Smooth muscle cell (in vitro differentiated cells): ENCODE measurements at regions not wholly inside any gene's neighbourhood (a gene's known extent, or its start where the extent isn't known, plus 50 kb on each side); places are given as distances from the start of the nearest gene placed in this dataset.
"Not testable (repeated sequence)": the region's sequence is repeated elsewhere in the genome, so short reads cannot be mapped to it uniquely, and the experiment has no call there.

Experiments used
- DNase-seq: peaks from one replicate; lab custom pipeline; 2025; ENCODE audit not compliant: unreplicated experiment; lab: John Stamatoyannopoulos, UW
- H2AFZ ChIP-seq: fragments of 200-600 bp; sonication (generic); 2 replicates; pipeline ENCODE4 v1.6.0; 2016; ENCODE audit warnings: antibody characterized with exemption, low read depth, mild to moderate bottlenecking
- H3F3A ChIP-seq: fragments of 200-600 bp; sonication (generic); 2 replicates; pipeline ENCODE4 v1.6.0; 2017; ENCODE audit warnings: antibody characterized with exemption, low read depth
- H3K27ac ChIP-seq: fragments of 200-600 bp; sonication (generic); 2 replicates; pipeline ENCODE4 v1.5.1; 2016; ENCODE audit warnings: low read depth, mild to moderate bottlenecking
- H3K27me3 ChIP-seq: fragments of 200-600 bp; sonication (generic); 2 replicates; pipeline ENCODE4 v1.6.1; 2016; ENCODE audit warnings: low read depth, mild to moderate bottlenecking
- H3K36me3 ChIP-seq: fragments of 200-600 bp; sonication (generic); 2 replicates; pipeline ENCODE4 v1.5.1; 2016; ENCODE audit warnings: low read depth
- H3K4me1 ChIP-seq: fragments of 200-600 bp; sonication (generic); 2 replicates; pipeline ENCODE4 v1.5.1; 2016; ENCODE audit warnings: low read depth
- H3K4me2 ChIP-seq: fragments of 200-600 bp; sonication (generic); 2 replicates; pipeline ENCODE4 v1.6.0; 2016; ENCODE audit warnings: mild to moderate bottlenecking
- H3K4me3 ChIP-seq: fragments of 200-600 bp; sonication (generic); 2 replicates; pipeline ENCODE4 v1.5.1; 2016; ENCODE audit warnings: mild to moderate bottlenecking
- H3K79me2 ChIP-seq: fragments of 200-600 bp; sonication (generic); 2 replicates; pipeline ENCODE4 v1.6.0; 2016; ENCODE audit warnings: low read depth, mild to moderate bottlenecking
- H3K9ac ChIP-seq: fragments of 200-600 bp; sonication (generic); 2 replicates; pipeline ENCODE4 v1.6.0; 2016; ENCODE audit warnings: low read depth
- H3K9me3 ChIP-seq: fragments of 200-600 bp; sonication (generic); replicated peaks from 2 replicates; pipeline ENCODE4 v1.5.1; 2016; ENCODE audit warnings: low read depth
- H4K20me1 ChIP-seq: fragments of 200-600 bp; sonication (generic); 2 replicates; pipeline ENCODE4 v1.6.0; 2016; ENCODE audit warnings: low read depth
- CTCF ChIP-seq: fragments of 200-600 bp; sonication (generic); IDR thresholded peaks from 2 replicates; pipeline ENCODE4 v1.5.1; 2017; ENCODE audit warnings: borderline replicate concordance, mild to moderate bottlenecking, antibody characterized with exemption; ENCODE audit not compliant: insufficient read depth, poor library complexity, severe bottlenecking
- WGBS: methylation state at CpG from one replicate; pipeline ENCODE4 v1.1.7; 2016; ENCODE audit warnings: low lambda C conversion rate; 5-methylcytosine and 5-hydroxymethylcytosine counted together

GRCh38 chr16:47816511-47816910, 339.3 kb downstream of the ABCC12 start:
- DNase-seq, result no peak
- no peak overlapping the region for H3K27ac ChIP-seq
- no peak for TF ChIP-seq CTCF
- H3K36me3 ChIP-seq, result no peaks in the 10 kb centered on the region
- no peak overlapping the region for H2AFZ ChIP-seq
- H3K4me3 ChIP-seq, result no peak overlapping the region
- no peaks in the 10 kb centered on the region for H3K79me2 ChIP-seq
- H3F3A ChIP-seq, result no peaks in the 10 kb centered on the region
- no peak overlapping the region for H3K9ac ChIP-seq
- no peak overlapping the region for H3K4me2 ChIP-seq
- H3K4me1 ChIP-seq, result no peaks in the 10 kb centered on the region
- no peaks in the 10 kb centered on the region for H3K27me3 ChIP-seq
- no peaks in the 10 kb centered on the region for H4K20me1 ChIP-seq
- H3K9me3 ChIP-seq, result no peaks in the 10 kb centered on the region

- Histone ChIP-seq H3K9ac (no peak overlapping the region), H3K9me3 (no peaks in the 10 kb centered on the region), H3K4me1 (no peaks in the 10 kb centered on the region), H3K27ac (no peak overlapping the region), H3K36me3 (no peaks in the 10 kb centered on the region), H2AFZ (no peak overlapping the region), H3K79me2 (no peaks in the 10 kb centered on the region), H3K4me2 (no peak overlapping the region), H3F3A (no peaks in the 10 kb centered on the region), H3K27me3 (no peaks in the 10 kb centered on the region), H3K4me3 (no peak overlapping the region), H4K20me1 (no peaks in the 10 kb centered on the region)
- no peak for DNase-seq
- TF ChIP-seq CTCF, result no peak
Measured at GRCh38 chr16:47815655-47816054, 340.1 kb downstream of the ABCC12 start.

DNA sequence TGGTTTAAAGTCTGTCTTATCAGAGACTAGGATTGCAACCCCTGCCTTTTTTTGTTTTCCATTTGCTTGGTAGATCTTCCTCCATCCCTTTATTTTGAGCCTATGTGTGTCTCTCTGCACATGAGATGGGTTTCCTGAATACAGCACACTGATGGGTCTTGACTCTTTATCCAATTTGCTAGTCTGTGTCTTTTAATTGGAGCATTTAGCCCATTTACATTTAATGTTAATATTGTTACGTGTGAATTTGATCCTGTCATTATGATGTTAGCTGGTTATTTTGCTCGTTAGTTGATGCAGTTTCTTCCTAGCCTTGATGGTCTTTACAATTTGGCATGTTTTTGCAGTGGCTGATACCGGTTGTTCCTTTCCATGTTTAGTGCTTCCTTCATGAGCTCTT, 344.0 kb downstream of the ABCC12 start:
- not testable (repeated sequence) for H4K20me1 ChIP-seq, H2AFZ ChIP-seq, H3K27ac ChIP-seq, H3K4me2 ChIP-seq, DNase-seq, H3K9me3 ChIP-seq, H3K4me1 ChIP-seq, H3K27me3 ChIP-seq, H3K9ac ChIP-seq, H3K36me3 ChIP-seq, H3K4me3 ChIP-seq, H3F3A ChIP-seq, H3K79me2 ChIP-seq
- WGBS, result 83% methylated on average over 3 of the region's 3 CpGs

DNA sequence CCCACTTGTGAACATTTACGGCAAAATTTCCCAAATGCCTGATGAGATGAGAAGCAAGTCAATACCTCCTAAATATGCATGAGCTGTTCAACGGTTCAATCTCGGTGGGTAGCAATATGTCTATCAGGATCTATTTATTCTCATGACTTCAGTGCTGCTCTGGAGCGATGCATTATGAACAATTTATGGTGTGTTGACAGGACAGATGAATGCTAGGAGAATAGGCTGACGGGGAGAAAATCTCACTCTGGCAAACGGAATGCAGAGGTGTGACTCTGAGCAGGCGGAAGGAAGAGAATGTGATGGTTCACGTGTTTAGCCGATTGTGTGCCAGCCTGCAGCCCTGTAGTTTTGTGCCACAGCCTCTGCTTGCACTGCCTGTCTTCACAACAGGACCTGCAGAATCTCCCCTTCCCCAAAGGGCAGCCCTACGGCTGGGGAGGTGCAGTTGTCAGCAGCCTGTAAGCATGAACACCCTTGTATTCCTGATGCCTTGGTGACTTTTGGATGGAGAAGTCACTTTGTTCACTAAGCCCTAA, 345.2 kb downstream of the PHKB start:
- Histone ChIP-seq H3K4me3 (no peak overlapping the region), H3K4me2 (no peak overlapping the region), H3K4me1 (no peaks in the 10 kb centered on the region), H3K79me2 (no peaks in the 10 kb centered on the region), H3K9me3 (no peaks in the 10 kb centered on the region), H3K36me3 (no peaks in the 10 kb centered on the region), H3K27me3 (no peaks in the 10 kb centered on the region), H2AFZ (no peak overlapping the region), H4K20me1 (no peaks in the 10 kb centered on the region), H3K27ac (no peak overlapping the region), H3F3A (no peaks in the 10 kb centered on the region), H3K9ac (no peak overlapping the region)
- DNase-seq, result no peak
- 88% methylated on average over 10 of the region's 10 CpGs for WGBS
- no peak for TF ChIP-seq CTCF
